Globus pallidus (tissue), 1 donor: ENCODE measurements at regions not wholly inside any gene's neighbourhood (a gene's known extent, or its start where the extent isn't known, plus 50 kb on each side); places are given as distances from the start of the nearest gene placed in this dataset.
"Not testable (repeated sequence)": the region's sequence is repeated elsewhere in the genome, so short reads cannot be mapped to it uniquely, and the experiment has no call there.

Source experiments
- DNase-seq: peaks from one replicate; pipeline ENCODE4 v3.0.0-alpha.2; 2015; ENCODE audit warnings: low spot score

- not testable (repeated sequence) for DNase-seq
Observed at GRCh38 chr6:167709776-167710336, 116.9 kb upstream of the AFDN start.

- DNase-seq, result no peak
Observed at GRCh38 chr6:167710363-167710920, 116.3 kb upstream of the AFDN start.

- no peak for DNase-seq
Observed at GRCh38 chr6:167711211-167711610, 115.5 kb upstream of the AFDN start.

GRCh38 chr6:167711768-167712730 is 114.7 kb upstream of the AFDN start:
- no peak for DNase-seq

- DNase-seq, result no peak
Observed at GRCh38 chr6:167712731-167713475, 113.8 kb upstream of the AFDN start.

GRCh38 chr6:167714152-167714551 is 112.6 kb upstream of the AFDN start:
- no peak for DNase-seq

GRCh38 chr6:167717455-167717854 is 109.3 kb upstream of the AFDN start:
- no peak for DNase-seq

- DNase-seq, result no peak
Observed at GRCh38 chr6:167717867-167718266, 108.8 kb upstream of the AFDN start.

- DNase-seq, result no peak
Observed at GRCh38 chr6:167719920-167720319, 106.8 kb upstream of the AFDN start.

- DNase-seq, result no peak
Observed at GRCh38 chr6:167720456-167721285, 106.0 kb upstream of the AFDN start.

GRCh38 chr6:167721291-167721690 is 105.4 kb upstream of the AFDN start:
- no peak for DNase-seq

- DNase-seq, result no peak
Observed at GRCh38 chr6:167722634-167723309, 103.9 kb upstream of the AFDN start.

GRCh38 chr6:167726043-167726621 is 100.6 kb upstream of the AFDN start:
- DNase-seq, result no peak

GRCh38 chr6:167730441-167730840 is 96.3 kb upstream of the AFDN start:
- DNase-seq, result no peak

- no peak for DNase-seq
Observed at GRCh38 chr6:167731216-167731615, 95.5 kb upstream of the AFDN start.

GRCh38 chr6:167731731-167732422 is 94.8 kb upstream of the AFDN start:
- peak; percentile 35 for DNase-seq

- peak; percentile 35 for DNase-seq
Observed at GRCh38 chr6:167733740-167734661, 92.7 kb upstream of the AFDN start.

GRCh38 chr6:167734662-167735083 is 92.0 kb upstream of the AFDN start:
- DNase-seq, result no peak
